Muscle layer of duodenum (tissue), 2 donors: ENCODE measurements at regions not wholly inside any gene's neighbourhood (a gene's known extent, or its start where the extent isn't known, plus 50 kb on each side); places are given as distances from the start of the nearest gene placed in this dataset.

Experiments
- H3K27ac ChIP-seq: one replicate; pipeline ENCODE4 v1.7.0; 2013; ENCODE audit warnings: mild to moderate bottlenecking, low read length
- H3K27me3 ChIP-seq: one replicate; pipeline ENCODE4 v1.7.0; 2013; ENCODE audit warnings: low read depth, mild to moderate bottlenecking, control low read depth, low read length
- H3K36me3 ChIP-seq, 2 donors: one replicate each; pipeline ENCODE4 v1.7.0; 2013; ENCODE audit warnings: low read length in 2 of 2, control low read depth in 1 of 2, mild to moderate bottlenecking in 1 of 2; ENCODE audit not compliant: insufficient read depth in 2 of 2, control insufficient read depth in 1 of 2
- H3K4me1 ChIP-seq, 2 donors: one replicate each; pipeline ENCODE4 v1.7.0; 2013; ENCODE audit warnings: low read length in 2 of 2, mild to moderate bottlenecking in 2 of 2, control low read depth in 1 of 2, moderate library complexity in 1 of 2; ENCODE audit not compliant: insufficient read depth in 2 of 2, control insufficient read depth in 1 of 2
- H3K4me3 ChIP-seq, 2 donors: one replicate each; pipeline ENCODE4 v1.7.0; 2013; ENCODE audit warnings: low read length in 2 of 2, low read depth in 1 of 2, mild to moderate bottlenecking in 1 of 2
- H3K9me3 ChIP-seq, 2 donors: one replicate each; pipeline ENCODE4 v1.7.0; 2013; ENCODE audit warnings: low read length in 2 of 2, control low read depth in 1 of 2, mild to moderate bottlenecking in 1 of 2; ENCODE audit not compliant: control insufficient read depth in 1 of 2
- donor health status: healthy.

DNA sequence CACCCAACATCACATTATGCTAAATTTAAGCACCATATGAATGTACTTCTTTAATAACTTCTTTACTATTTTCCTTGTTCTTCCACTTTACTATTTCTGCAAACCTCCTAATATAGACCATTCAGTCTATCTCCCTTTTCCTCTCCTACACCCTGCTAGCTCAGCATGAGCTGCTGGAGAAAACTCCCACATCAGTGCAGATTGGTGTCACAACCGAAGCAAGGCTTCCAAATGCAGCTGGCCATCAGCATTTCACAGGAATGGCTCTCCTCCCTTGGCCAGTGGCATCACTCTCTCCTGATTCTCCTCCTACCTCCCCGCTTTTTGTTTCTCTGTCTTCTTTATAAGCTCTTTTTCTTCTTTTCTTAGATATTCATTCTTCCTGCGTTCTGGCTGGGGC is 118.7 kb upstream of the ZC3H12C start:
- no peaks in the 10 kb centered on the region for H3K27me3 ChIP-seq
- H3K27ac ChIP-seq = no peak overlapping the region
- H3K4me3 ChIP-seq = no peak overlapping the region
- peaks cover 0 to 12% of the 10 kb centered on the region in 2 donors for H3K4me1 ChIP-seq
- H3K9me3 ChIP-seq = peaks cover 0 to 5% of the 10 kb centered on the region in 2 donors
- no peaks in the 10 kb centered on the region for H3K36me3 ChIP-seq

DNA sequence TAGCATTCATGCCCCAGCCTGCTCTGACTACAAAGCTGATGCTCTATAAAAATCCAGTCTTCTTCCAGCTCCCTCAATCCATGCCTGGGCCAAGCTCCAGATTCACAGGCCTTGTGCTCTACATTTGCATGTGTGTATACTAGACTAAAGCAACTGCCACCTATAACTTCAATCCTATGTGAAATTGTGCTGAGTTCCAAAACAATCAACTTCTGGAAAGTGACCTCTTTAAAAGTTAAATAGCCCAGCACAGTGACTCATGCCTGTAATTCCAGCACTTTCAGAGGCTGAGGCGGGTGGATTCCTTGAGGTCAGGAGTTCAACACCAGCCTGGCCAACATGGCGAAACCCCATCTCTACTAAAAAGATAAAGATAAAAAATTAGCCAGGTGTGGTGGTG is 114.3 kb upstream of the ZC3H12C start:
- H3K36me3 ChIP-seq = no peaks in the 10 kb centered on the region
- H3K27ac ChIP-seq = no peak overlapping the region
- peaks cover 0 to 5% of the 10 kb centered on the region in 2 donors for H3K9me3 ChIP-seq
- H3K4me3 ChIP-seq = no peak overlapping the region
- no peaks in the 10 kb centered on the region for H3K27me3 ChIP-seq
- H3K4me1 ChIP-seq = no peaks in the 10 kb centered on the region

DNA sequence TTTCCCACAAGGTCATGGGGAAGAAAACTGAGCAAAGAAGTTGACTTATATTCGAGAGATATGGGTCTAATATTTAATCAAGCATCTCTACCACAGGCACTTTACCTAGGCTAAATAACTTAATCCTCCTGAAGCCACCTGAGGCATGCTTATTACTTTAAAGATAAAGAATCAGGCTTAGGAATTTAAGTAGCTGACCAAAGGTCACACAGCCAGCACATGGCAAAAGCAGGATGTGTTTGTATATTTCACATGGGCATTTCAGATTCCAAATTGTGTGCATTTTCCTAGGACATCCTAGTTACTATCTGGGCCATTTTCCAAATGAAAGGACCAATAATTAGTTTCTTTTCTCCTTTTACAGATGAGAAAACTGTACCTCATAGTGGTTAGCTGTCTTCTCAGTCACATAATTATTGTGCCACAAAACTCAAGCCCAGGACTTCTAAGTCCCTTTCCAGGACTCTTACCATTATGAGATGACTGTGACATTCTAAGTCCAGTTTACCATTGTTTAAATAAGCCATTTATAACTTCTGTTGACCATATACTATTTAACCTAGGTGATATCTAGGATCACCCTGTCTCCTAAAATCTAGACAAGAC is 112.1 kb upstream of the ZC3H12C start:
- H3K36me3 ChIP-seq = no peaks in the 10 kb centered on the region
- H3K27me3 ChIP-seq = no peaks in the 10 kb centered on the region
- H3K4me3 ChIP-seq = no peak overlapping the region
- no peaks in the 10 kb centered on the region for H3K4me1 ChIP-seq
- peaks cover 0 to 5% of the 10 kb centered on the region in 2 donors for H3K9me3 ChIP-seq
- H3K27ac ChIP-seq = no peak overlapping the region

DNA sequence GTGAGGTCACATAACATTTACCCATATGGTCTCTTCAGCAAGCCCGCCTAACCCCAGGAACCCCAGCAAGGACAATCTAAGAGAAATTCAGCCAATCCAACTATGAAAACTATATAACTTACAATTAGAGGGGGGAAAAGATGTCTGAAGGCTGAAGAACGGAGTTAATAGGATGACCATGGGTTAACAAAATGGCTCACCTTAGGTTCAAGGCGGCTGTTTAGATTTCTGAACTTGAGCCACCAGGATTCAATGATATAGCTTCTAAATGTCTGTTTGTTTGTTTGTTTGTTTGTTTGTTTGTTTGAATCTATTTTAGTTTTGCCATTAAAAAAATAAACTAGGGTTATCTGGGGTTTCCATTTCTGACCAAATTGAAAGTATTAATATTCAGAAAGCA is 109.8 kb upstream of the ZC3H12C start:
- Histone ChIP-seq H3K9me3 (no peaks in the 10 kb centered on the region), H3K27me3 (no peaks in the 10 kb centered on the region), H3K36me3 (no peaks in the 10 kb centered on the region), H3K27ac (no peak overlapping the region), H3K4me1 (no peaks in the 10 kb centered on the region), H3K4me3 (no peak overlapping the region)

DNA sequence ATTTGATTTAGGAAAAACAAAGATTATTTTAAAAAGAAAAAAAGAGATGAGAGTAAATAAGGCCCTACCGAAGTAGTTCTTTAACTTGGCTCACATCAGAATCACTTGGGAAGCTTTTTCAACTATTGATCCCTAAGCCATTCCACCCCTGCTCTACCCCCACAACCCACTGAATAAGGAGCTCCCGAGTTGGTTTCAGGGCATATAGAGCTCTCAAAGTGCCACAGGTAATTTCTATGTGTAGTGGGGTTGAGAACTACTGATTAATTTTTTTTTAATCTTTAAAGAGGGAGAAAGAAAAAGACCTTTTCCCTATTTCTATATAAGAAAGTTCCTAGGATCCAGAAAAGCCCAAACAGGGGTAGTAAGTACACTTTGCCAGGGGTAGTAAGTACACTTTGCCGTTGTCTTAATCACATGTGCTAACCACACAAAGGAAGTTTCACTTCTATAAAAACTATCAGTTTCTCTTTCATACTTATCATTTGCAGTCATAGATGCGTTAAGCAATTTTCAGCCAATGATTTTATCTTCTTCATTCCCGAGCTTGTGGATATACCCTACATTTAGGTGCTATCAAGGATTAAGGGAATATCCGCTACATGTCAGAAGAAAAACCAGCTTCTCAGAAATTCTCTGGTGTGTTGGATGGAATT is 108.4 kb upstream of the ZC3H12C start:
- no peaks in the 10 kb centered on the region for H3K27me3 ChIP-seq
- H3K36me3 ChIP-seq = no peaks in the 10 kb centered on the region
- H3K4me3 ChIP-seq = no peak overlapping the region
- no peak overlapping the region for H3K27ac ChIP-seq
- no peaks in the 10 kb centered on the region for H3K4me1 ChIP-seq
- no peaks in the 10 kb centered on the region for H3K9me3 ChIP-seq

DNA sequence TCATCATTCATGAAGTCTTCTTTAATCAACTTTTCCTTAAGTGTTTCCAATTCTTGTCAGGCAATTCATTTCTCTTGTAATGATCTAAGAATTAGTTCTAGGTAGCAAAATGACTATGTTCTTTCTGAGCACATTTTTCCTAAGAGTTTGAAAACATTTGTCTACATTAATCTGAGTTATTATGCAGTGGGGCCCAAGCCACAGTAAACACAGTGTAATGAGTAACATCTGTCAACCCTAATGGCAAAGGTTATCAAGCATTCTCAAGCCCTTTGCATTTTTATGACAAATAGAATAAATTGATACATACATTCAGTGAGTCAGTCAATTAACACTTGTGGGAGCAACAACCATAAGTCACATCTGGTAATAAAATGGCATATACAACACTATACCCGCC is 106.7 kb upstream of the ZC3H12C start:
- Histone ChIP-seq H3K4me3 (no peak overlapping the region), H3K4me1 (no peaks in the 10 kb centered on the region), H3K27ac (no peak overlapping the region), H3K36me3 (no peaks in the 10 kb centered on the region), H3K27me3 (no peaks in the 10 kb centered on the region), H3K9me3 (no peaks in the 10 kb centered on the region)

DNA sequence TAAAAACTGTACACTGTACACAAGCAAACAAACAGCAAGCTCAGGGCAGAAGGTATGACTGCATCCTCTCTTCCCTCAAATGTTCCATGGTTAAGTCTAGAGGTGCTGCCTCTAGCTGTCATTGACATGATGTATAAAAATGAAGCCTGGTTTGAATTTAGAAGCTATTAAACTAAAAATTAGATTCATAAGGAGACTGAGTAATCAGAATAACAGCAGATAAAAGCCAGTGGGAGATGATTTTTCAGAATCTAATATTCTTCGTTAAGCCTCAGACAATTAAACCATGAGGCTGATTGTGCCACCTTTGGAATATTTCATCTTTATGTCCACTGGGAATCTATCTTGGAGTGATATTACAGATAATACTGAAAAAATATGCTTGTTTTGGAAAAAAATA is 101.4 kb upstream of the ZC3H12C start:
- H3K27me3 ChIP-seq = no peaks in the 10 kb centered on the region
- H3K9me3 ChIP-seq = no peaks in the 10 kb centered on the region
- H3K27ac ChIP-seq = no peak overlapping the region
- H3K4me3 ChIP-seq = no peak overlapping the region
- no peaks in the 10 kb centered on the region for H3K4me1 ChIP-seq
- H3K36me3 ChIP-seq = no peaks in the 10 kb centered on the region

DNA sequence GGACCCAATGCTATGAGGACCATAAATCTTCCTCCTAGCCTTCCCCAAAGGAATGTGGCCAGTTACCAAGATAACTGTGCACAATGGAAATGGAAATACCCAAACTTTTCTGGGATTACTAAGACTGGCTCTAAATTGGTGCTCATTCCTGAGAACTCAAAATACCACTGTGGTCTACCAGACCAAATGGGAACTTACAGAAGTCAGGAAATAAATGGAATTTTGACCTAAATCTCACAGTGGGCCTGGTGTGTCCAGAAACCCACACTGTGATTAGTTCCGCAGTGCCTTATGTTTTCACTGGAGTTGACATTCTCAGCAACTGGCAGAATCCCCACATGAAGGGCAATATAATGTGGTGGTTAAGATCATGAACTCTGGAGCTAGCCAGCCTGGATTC is 99.4 kb upstream of the ZC3H12C start:
- H3K4me1 ChIP-seq = no peaks in the 10 kb centered on the region
- no peaks in the 10 kb centered on the region for H3K9me3 ChIP-seq
- no peaks in the 10 kb centered on the region for H3K27me3 ChIP-seq
- no peaks in the 10 kb centered on the region for H3K36me3 ChIP-seq
- H3K27ac ChIP-seq = no peak overlapping the region
- H3K4me3 ChIP-seq = no peak overlapping the region

DNA sequence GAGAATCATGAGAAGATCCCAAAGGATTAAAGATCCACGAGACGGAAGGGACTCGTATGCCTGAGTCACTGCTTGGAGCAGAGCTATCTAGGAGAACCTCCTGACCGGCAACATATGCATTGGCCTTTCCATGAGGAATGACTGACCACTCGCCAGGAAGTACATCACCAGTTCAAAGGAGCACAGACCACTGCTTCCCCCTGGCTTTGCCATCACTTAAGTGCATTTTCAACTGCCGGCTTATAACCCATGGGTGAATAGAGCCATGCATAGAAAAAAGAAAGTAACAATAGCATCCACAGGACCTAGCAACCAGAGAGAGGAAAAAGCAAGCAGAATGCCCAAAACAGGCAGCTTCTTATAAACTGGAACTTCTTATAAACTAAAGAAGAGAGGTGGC is 98.3 kb upstream of the ZC3H12C start:
- H3K4me3 ChIP-seq = no peak overlapping the region
- H3K36me3 ChIP-seq = no peaks in the 10 kb centered on the region
- H3K27me3 ChIP-seq = no peaks in the 10 kb centered on the region
- no peaks in the 10 kb centered on the region for H3K9me3 ChIP-seq
- H3K27ac ChIP-seq = no peak overlapping the region
- H3K4me1 ChIP-seq = no peaks in the 10 kb centered on the region

DNA sequence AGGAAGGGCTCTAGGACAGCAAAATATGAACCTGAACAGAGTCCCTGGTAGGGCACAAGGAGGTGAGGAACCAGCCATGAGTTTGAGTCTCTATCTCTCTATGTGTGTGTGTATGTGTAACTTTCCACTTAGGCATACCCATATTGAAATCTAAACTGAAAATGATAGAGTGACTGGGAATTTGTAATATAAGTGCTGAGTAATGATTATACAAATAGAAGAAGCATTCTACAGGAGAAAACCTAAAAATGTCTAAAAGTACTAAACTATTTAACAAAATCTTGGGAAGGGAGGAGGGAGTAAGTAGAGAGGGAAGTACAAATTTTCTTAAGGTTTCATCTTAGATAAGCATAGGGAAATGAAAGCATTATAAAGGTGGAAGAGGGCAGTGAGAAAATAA is 97.1 kb upstream of the ZC3H12C start:
- no peaks in the 10 kb centered on the region for H3K27me3 ChIP-seq
- H3K36me3 ChIP-seq = no peaks in the 10 kb centered on the region
- no peak overlapping the region for H3K27ac ChIP-seq
- no peak overlapping the region for H3K4me3 ChIP-seq
- H3K4me1 ChIP-seq = no peaks in the 10 kb centered on the region
- H3K9me3 ChIP-seq = no peaks in the 10 kb centered on the region

DNA sequence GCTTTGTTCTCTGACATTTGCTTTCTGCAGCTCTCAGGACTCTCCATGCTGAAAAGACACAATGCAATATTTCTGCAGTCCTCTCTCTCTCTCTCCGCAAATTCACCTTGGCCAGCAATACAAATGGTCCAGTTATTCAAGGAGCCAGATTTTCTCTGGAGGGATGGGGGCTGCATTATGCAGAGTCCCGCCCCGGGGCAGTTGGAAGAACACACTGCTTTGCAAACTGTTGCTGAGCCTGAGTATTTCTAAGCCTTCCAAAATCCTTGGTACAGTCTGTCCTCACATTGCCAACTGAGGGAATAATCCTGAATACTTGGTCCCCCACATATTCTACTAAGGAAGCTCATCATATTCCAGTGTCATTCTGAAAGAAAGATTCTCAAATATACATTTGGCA is 94.3 kb upstream of the ZC3H12C start:
- H3K4me1 ChIP-seq = no peaks in the 10 kb centered on the region
- H3K4me3 ChIP-seq = no peak overlapping the region
- H3K27me3 ChIP-seq = no peaks in the 10 kb centered on the region
- no peaks in the 10 kb centered on the region for H3K9me3 ChIP-seq
- no peaks in the 10 kb centered on the region for H3K36me3 ChIP-seq
- no peak overlapping the region for H3K27ac ChIP-seq

DNA sequence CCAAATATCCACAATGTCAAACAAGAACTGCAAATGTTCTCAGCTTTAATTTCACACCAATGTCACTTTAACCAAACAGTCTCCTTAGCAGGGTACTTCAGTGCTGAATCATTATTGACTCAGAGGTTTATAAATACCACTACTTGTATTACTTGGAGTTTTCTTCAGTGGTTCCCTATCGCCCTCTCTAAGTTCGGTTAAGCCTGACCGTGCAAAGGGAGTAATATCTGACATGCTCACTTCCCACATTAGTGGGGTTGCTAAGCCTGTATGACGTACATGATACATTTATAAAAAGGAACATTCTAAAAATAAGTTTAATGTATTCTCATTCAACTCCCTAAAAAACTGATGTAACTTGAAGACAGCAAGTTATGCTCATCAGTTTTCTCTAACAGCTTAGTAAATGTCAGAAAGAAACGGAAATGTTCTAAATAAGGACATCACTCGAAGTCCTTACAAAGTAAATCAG is 93.1 kb upstream of the ZC3H12C start:
- Histone ChIP-seq H3K9me3 (no peaks in the 10 kb centered on the region), H3K4me3 (no peak overlapping the region), H3K36me3 (no peaks in the 10 kb centered on the region), H3K27me3 (no peaks in the 10 kb centered on the region), H3K27ac (no peak overlapping the region), H3K4me1 (no peaks in the 10 kb centered on the region)
